Suprapubic skin (tissue), 4 donors: ENCODE measurements at regions not wholly inside any gene's neighbourhood (a gene's known extent, or its start where the extent isn't known, plus 50 kb on each side); places are given as distances from the start of the nearest gene placed in this dataset.

Source experiments
- CTCF ChIP-seq, 2 donors: fragments of 200-600 bp in 1 of 2; fragments of 450-650 bp in 1 of 2; sonication (generic) in 1 of 2; IDR thresholded peaks; one replicate each; pipeline ENCODE4 v1.5.1; 2016 to 2019; ENCODE audit warnings: antibody characterized with exemption in 2 of 2, mild to moderate bottlenecking in 1 of 2, moderate library complexity in 1 of 2
- EP300 ChIP-seq: sonication (generic); formaldehyde crosslinking; IDR thresholded peaks from one replicate; pipeline ENCODE4 v1.6.1; 2017; ENCODE audit warnings: antibody characterized with exemption
- POLR2A ChIP-seq, 2 donors: fragments of 450-650 bp; IDR thresholded peaks; one replicate each; pipeline ENCODE4 v1.6.1; 2017; ENCODE audit warnings: antibody characterized with exemption in 2 of 2, mild to moderate bottlenecking in 2 of 2, moderate library complexity in 2 of 2
- POLR2AphosphoS5 ChIP-seq, 3 donors: sonication (generic); formaldehyde crosslinking; IDR thresholded peaks; one replicate each; pipeline ENCODE4 v1.6.1; 2017; ENCODE audit warnings: antibody characterized with exemption in 3 of 3

- TF ChIP-seq CTCF (IDR thresholded peaks at IDR 0.05) (no peak), POLR2AphosphoS5 (IDR thresholded peaks at IDR 0.05) (no peak), POLR2A (IDR thresholded peaks at IDR 0.05) (no peak), EP300 (no peak)
Observed at GRCh38 chr2:9765611-9766531, 77.4 kb upstream of the TAF1B start.
